ENCODE measurements at regions not wholly inside any gene's neighbourhood (a gene's known extent, or its start where the extent isn't known, plus 50 kb on each side); places are given as distances from the start of the nearest gene placed in this dataset.

DNA sequence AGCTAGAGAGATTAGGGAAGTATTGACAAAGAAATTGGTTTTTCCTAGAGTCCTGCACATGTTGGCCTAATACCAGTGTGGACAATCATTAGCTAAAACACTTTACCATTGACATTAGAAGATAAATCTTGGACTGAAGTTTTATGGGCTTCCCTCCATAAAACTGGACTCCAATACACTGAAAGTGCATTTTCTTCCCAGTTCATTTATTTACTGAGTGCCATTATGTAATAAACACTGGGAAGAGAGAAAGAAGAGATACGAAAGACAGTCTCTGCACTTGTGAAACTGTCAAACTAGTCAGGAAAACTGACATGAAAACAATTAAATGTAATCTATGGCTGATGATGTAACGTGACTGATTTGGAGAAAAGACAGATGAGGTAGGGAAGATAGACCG, 539.3 kb downstream of the ZNF608 start:
- TF ChIP-seq TAF1 (IDR thresholded peaks at IDR 0.05; ENCODE audit: borderline replicate concordance, insufficient read depth, low read length) (no peak), FOXP2 (optimal IDR thresholded peaks at IDR 0.05; ENCODE audit: borderline replicate concordance, extremely low read depth, extremely low read length, insufficient read depth) (no peak), SIN3A (IDR thresholded peaks at IDR 0.05; ENCODE audit: borderline replicate concordance, insufficient read depth, low read length) (no peak)
- TF ChIP-seq, protein P1, sequence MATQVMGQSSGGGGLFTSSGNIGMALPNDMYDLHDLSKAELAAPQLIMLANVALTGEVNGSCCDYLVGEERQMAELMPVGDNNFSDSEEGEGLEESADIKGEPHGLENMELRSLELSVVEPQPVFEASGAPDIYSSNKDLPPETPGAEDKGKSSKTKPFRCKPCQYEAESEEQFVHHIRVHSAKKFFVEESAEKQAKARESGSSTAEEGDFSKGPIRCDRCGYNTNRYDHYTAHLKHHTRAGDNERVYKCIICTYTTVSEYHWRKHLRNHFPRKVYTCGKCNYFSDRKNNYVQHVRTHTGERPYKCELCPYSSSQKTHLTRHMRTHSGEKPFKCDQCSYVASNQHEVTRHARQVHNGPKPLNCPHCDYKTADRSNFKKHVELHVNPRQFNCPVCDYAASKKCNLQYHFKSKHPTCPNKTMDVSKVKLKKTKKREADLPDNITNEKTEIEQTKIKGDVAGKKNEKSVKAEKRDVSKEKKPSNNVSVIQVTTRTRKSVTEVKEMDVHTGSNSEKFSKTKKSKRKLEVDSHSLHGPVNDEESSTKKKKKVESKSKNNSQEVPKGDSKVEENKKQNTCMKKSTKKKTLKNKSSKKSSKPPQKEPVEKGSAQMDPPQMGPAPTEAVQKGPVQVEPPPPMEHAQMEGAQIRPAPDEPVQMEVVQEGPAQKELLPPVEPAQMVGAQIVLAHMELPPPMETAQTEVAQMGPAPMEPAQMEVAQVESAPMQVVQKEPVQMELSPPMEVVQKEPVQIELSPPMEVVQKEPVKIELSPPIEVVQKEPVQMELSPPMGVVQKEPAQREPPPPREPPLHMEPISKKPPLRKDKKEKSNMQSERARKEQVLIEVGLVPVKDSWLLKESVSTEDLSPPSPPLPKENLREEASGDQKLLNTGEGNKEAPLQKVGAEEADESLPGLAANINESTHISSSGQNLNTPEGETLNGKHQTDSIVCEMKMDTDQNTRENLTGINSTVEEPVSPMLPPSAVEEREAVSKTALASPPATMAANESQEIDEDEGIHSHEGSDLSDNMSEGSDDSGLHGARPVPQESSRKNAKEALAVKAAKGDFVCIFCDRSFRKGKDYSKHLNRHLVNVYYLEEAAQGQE (IDR thresholded peaks at IDR 0.05; ENCODE audit: insufficient read depth in 1 of 2, low read depth in 2 of 2, low read length in 2 of 2) = no peak
